Fibroblast of skin of back (primary cell): ENCODE measurements at regions not wholly inside any gene's neighbourhood (a gene's known extent, or its start where the extent isn't known, plus 50 kb on each side); places are given as distances from the start of the nearest gene placed in this dataset.
"Not testable (repeated sequence)": the region's sequence is repeated elsewhere in the genome, so short reads cannot be mapped to it uniquely, and the experiment has no call there.

Experiments
- DNase-seq: peaks from one replicate; pipeline ENCODE4 v3.0.0-alpha.2; 2013

DNA sequence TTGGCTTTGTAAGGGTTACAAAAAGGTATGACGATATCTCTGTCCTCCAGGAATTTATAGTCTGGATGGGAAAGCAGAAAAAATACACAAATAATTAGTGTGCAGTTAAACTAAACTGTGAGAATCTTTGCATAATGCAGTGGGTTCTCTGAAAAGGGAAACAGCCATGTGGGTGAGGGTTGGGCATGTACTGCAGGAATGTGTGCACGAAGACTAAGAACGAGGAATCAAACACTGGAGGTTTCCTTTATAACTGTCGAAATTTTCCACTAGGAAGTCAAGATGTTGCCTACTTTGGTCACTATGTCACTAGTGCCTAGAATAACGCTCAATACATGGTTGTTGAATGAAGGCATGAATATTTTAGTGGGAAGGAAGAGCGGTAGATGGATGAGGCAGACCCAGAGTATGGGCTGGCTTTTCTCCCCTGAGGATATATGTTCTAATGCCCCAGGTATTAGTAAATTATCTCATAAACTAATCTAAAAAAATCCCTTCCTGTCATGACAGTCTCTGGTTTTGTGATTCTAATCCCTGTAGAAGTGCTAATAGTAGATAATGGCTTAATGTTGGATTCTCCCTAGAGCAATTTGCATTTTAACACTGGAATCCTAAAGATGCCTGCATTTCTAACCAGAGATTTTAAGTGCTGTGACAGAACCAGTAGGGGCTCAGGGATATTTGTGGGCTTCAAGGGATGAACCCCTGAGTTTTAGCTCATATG, 227.3 kb downstream of the NMUR2 start:
- DNase-seq: peak; percentile 24

DNA sequence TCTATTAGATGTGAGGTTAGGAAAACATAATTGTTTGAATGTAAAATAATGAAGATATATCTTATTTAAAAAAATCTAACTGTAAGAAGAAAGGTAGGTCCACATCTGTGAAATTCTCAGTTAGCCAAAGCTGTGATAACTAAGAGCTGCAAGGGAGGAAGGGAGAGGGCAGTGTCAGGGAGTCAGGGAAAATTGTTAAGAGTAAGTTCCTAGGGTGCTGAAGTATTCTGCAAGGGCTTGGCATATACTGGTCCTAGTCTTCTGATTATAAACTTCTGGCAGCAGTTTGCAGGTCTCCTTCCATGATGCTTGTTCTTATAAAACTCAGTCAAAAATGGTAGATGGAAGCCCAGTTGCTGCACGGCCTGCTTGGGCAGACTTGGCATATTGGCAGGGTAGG, 233.2 kb downstream of the NMUR2 start:
- no peak for DNase-seq

DNA sequence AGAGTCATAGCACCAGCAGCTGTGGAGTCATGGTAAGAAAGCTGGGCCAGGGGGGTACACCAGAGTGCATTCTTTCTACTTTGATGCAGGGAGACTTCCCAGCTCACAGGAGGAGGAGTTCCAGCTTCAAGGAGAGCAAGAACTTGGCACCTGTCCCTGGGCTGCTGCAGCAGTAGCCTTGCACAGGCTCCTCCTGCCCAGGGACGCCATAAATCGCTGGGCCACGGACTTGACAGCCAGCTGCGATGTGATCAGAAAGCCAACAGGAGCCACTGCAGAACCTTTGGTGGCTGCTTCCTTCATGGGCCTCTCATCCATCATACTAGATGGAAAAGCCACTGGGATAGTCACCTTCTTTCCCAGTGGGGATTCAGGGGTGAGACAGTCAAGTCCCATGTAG, 234.7 kb downstream of the NMUR2 start:
- DNase-seq: no peak

GRCh38 chr5:152164860-152165259, 240.2 kb upstream of the GLRA1 start:
- no peak for DNase-seq

DNA sequence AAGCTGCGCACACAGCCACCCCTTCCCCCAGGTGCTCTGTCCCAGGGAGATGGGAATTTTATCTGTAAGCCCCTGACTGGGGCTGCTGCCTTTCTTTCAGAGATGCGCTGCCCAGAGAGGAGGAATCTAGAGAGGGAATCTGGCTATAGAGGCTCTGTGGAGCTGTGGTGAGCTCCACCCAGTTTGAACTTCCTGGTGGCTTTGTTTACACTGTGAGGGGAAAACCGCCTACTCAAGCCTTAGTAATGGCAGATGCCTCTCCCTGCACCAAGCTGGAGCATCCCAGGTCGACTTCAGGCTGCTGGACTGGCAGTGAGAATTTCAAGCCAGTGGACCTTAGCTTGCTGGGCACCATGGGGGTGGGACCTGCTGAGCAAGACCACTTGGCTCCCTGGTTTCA, 235.2 kb upstream of the GLRA1 start:
- not testable (repeated sequence) for DNase-seq

GRCh38 chr5:152154452-152154851, 229.8 kb upstream of the GLRA1 start:
- DNase-seq: not testable (repeated sequence)

DNA sequence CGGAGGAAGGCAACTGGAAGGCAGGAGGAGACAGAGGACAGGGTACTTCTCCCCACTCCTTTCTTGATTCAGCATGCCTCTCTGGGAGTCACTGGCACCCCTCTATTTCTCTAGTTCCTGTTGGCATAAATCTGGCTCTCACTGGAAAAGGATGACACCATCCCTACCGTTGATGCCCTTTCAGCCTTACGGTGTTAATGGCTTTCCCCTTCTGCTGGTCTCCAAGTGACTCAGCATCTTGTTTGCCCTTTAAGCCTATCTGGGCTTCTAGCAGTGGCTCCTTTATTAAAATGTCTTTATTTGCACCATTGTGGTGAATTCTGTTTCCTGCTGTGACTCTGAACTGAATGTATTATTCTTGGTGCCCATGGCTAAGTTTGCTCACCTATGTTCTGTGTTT, 227.3 kb upstream of the GLRA1 start:
- DNase-seq: no peak

GRCh38 chr5:152151113-152151512, 226.5 kb upstream of the GLRA1 start:
- DNase-seq: no peak

DNA sequence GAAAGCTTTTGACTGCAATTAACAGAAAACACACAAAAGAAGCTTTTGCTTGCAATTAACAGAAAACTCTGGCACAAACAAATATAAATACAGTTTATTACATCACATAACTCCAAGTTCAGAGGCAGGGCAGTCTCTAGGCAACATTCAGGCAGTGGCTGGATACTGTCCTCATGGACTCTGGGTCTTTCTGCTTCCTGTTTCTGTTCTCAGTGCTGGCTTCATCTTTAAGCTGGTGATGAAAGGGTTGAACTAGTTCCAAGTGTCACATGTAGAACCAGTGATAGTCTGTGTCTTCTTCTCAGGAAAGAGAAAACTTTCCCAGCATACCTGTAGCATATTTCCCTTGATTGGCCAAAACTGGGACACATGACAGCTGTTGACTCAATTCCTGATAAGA, 222.6 kb upstream of the GLRA1 start:
- DNase-seq: no peak

DNA sequence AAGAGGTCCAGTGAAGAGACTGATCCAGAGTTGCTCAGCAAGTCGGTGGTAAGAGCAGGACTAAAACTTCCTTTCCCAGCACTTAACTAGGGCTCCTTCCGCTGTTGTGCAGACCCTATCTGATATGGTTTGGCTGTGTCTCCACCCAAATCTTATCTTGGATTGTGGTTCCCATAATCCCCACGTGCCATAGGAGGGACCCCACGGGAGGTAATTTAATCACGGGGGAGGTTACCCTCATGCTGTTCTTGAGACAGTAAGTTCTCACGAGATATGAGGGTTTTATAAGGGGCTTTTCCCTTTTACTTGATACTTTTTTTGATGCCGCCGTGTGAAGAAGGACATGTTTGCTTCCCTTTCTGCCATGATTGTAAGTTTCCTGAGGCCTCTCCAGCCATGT, 221.9 kb upstream of the GLRA1 start:
- DNase-seq: no peak

DNA sequence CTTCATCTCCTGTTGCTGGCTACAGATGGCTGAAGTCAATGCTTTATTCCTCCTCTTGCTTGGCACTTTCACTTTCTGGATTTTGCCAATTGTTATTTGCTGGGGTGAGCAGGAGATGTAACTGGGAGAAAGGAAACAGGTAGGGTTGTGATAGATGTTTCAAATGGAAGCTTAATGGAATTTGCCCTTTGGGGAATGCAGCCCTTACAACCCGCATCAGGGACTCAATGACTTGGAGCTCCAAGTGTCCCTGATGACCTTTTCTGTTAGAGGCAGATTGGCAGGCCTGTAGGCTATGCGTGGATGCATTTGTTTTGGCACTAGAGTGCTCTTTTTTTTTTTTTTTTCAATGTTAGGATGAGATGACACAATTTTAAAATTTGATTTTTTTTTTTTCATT, 219.9 kb upstream of the GLRA1 start:
- DNase-seq: no peak

- no peak for DNase-seq
Measured at GRCh38 chr5:152144030-152144429, 219.4 kb upstream of the GLRA1 start.

DNA sequence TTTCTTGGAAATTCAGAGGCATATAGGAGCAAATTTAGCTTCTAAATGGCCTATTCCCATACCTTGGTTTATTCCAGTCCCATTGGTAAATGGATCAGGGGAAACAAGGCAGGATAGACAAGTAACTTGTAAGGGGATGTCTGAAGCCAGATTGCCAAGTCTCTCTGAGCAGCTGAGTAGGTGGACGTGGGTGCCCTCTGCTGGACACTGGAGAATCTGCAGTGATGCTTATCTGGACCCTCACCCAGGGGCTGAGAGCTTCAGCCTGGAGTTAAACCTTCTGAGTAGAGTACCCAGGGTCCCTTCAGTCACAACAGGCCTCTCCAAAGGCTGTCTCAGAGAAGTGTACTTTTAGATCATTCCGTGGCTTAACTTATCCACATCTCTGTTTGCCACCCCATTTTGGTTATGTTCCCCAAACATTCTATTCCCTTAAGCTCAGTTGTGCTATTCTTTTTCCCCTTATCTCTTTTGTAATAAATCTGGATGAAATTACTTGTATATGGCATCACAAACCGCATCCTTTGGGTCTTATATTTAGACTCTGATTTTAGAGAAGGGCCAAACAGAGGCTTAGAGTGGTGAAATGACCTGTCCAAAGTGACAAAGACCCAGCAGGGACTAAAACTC, 218.3 kb upstream of the GLRA1 start:
- DNase-seq: peak; percentile 51

DNA sequence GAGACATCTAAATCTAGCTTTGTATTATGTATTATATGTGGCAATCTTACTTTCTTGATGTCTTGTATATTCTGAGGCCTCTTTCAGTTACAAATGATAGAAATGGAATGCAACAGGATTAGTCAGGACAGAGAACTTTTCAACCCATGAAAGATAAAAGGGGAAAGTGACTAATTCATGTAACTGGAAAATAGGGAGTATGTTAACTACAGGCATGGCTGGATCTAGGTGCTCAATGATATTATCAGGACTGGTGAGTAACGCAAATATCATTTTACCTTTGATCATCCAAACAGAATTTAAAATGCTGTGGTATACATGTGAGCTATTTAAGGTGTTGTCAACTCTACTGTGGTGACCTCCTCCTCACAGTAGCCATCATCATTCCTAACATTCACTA, 215.7 kb upstream of the GLRA1 start:
- DNase-seq: no peak

- no peak for DNase-seq
Measured at GRCh38 chr5:152137063-152137462, 212.4 kb upstream of the GLRA1 start.

DNA sequence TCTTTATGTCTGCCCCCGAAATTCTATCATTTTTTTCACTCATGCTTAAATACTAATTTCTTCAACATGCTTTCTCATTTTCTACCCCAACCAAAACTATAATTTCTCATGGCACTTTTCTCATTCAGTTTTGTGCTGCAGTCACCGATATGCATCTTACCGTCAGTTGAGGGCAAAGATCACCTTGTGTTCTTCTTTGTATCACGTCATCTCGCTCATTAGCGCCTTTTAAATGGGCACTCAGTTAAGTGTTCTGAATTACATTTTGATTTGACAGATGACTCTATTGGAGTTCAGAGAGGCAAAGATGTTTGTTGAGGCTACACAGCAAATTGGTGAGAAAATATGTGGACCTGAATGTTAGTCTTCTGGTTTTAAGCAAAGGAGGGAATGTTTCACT, 211.7 kb upstream of the GLRA1 start:
- no peak for DNase-seq

- no peak for DNase-seq
Measured at GRCh38 chr5:152135827-152136226, 211.2 kb upstream of the GLRA1 start.

DNA sequence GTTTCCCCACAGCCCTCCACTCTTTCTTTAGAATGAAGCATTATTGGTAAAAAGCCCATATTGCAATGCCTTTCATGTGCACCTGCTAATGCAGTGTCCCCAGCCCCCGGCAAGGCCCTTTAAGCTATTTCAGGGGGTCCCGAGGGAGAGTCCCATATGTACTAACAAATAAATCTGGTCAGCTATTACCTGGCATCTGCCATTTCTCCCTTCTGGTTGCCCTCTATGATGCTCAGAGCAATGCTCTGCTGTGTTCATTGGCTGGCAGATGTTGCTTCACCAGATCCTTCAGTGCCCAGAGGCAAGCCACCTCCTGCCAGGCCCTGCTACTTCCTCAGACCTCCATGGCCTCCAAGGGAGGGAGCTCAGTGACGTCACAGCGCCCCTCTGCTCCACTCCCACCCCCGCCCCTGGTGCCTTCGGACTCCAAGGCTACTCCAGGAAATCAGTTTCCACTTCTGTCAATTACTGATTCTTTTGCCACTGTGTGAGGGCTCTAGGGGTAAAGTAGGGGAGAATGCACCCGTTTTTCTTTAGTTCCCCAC, 201.1 kb upstream of the GLRA1 start:
- DNase-seq: no peak

GRCh38 chr5:152124409-152125041, 199.9 kb upstream of the GLRA1 start:
- DNase-seq: no peak

DNA sequence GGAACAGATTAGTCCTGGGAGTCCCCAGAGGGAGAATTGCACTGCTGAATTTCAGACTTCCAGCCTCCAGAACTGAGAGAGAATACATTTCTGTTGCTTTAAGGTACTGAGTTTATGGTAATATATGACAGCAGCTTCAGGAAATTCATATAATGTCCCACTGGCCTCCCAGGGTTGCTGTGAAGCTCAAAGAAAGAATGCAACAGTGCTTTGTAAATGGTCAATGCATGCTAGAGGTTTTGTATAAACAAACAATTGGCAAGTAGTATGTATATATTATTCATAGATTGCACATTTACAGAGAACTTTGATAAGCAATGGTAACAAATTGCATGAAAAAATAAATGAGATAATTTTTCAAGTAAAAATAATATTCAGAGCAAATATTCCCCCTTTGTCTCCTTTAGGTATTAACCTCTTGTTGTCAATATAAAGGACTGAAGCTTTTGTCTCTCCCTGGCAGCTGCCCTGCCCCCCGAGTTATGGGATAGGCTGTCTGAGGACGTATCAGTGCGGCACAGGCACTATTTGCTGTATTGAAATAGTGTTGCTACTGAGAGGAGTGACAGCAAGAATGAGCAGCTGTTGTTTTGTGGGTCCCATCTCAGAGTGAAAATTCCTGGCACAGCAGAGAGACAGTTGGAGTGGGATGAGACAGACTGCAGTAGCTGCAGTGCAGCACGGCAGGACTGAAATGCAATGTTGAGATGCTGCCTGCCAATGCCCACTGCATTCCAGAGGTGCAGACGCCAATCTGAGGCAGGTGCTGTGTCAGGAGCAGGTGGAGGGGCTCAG, 194.2 kb upstream of the GLRA1 start:
- no peak for DNase-seq

DNA sequence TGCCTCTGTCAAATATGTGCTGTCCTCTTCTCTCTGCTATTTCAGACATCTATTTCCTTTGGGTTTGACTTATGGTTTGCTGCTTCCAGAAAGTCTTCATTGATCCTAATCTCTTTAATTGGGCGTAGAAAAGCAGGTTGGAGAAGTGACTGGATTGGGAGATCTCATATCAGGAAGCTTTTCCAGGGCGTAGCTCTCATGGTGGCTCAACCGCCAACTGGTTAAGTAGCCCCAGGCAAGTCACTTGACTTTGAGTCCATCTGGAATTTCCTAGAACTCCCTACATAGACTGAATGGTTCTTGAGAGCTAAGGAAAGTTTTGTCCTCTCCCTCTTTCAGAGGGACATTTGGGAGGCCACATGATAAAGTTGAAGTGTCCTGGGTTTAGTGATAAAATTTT, 192.3 kb upstream of the GLRA1 start:
- no peak for DNase-seq

GRCh38 chr5:152113401-152113800, 188.8 kb upstream of the GLRA1 start:
- no peak for DNase-seq

- DNase-seq: no peak
Measured at GRCh38 chr5:152107220-152107619, 182.6 kb upstream of the GLRA1 start.
